RPMI7951 (cell line): ENCODE measurements at regions not wholly inside any gene's neighbourhood (a gene's known extent, or its start where the extent isn't known, plus 50 kb on each side); places are given as distances from the start of the nearest gene placed in this dataset.

Experiments used
- DNase-seq: peaks from one replicate; pipeline ENCODE4 v3.0.0-alpha.2; 2012; ENCODE audit warnings: low read depth

DNA sequence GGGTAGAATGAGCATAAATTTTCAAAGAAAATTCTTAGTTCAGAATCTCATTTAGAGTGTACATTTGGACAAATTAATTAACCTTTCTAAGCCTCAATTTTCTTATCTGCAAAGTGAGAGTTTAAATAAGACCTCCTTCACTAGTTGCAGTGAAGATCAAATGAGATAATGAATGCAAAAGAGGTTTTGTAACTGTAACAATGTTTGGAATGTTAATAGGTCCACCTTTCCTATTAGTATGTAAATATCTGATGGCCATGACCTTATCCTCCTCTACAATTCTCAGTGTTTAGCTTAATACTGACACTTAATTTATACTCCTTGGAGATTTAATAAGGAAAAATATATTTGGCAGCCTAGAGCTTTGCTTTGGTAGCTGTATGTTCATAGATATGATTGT lies 138.8 kb downstream of the GABRG1 start:
- no peak for DNase-seq

DNA sequence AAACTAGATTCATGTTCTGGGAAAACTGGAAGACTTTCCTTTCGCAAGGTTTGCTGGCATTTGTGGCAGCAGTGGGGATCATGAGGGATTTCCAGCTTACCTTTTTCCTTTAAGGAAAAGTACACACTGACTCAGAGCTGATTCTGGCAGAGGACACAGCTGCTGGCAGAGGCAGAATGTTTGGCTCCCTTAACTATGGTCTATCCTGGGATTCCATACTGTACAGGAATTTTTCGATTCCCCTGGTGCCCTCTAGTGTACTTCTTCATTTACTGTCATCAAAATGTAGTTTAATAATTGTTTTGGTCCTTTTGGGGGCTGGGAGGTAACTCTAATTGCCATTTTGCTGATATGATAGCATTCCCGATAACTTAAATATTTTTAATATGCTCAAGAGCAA lies 152.7 kb downstream of the GABRG1 start:
- no peak for DNase-seq

DNA sequence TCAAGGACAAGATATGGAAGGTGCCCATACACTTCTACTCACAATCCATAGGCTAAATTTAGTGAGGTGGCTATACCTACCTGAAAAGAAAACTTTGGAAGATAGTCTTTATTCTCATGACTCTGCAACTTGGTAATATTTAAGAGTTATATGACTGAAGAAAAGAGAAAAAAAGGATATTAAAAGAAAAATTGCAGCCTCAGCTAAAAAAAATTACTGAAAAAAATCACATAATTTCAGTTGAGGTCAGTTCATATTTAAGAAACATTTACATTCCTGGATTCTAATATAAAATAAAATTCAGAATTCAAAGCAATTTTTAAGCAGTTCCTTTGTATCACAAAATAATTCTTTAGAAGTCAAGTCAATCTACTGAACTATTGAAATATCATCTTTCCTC lies 166.5 kb downstream of the GABRG1 start:
- no peak for DNase-seq

DNA sequence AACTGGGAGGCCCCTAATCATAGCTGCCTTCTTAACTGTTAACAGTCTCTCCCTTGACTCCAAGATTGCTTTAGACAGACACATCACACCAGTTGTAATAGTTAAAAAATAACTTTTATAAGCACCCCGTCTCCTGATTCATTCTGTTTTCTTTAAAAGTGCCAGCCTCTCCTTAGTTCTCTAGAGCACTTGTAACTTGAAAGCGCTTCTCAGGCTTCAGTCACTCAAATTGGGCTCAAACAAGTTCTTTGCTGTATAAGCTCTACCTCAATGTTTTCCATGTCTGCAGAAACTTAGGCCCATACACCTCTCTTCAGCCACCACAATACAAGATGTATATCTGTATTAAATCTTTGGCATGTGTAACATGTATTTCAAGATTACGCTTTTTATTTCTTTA lies 169.6 kb downstream of the GABRG1 start:
- DNase-seq = no peak

DNA sequence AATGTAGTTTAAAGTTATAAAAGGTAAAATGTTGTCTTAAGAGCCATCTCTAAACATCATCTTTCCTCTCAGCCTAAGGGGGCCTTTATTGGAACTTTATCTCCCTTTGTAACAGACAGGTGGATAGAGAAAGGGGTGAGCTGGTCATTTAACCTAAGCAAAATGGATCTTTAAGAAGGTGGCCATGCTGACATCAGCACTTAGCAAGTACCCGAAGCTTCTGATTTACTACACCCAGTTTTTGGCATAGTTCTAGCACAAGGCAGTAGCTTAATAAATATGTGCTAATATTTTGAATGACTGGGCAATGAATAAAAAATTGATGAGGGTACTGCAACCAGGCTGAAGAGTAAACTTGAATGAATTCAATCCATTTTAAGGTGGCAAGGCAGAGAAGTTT lies 172.7 kb downstream of the GABRG1 start:
- no peak for DNase-seq

DNA sequence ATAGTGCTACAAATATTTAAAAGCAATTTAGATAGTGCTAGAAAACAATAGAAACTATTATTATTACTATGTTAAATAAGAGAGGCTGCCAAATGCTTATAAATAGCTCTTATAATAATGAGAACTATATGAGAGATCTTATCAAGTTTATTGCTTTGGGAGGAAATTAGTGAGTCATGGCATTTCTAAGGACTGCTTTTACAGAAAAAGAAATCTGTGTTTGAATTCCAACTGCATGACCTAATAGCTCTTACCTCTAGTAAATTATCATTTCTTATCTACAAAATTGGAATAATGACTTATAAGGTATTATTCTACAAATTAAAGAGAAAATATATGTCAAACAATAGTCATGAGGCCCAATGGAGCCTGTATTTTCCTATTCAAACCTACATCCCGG lies 177.2 kb downstream of the GABRG1 start:
- DNase-seq = no peak

DNA sequence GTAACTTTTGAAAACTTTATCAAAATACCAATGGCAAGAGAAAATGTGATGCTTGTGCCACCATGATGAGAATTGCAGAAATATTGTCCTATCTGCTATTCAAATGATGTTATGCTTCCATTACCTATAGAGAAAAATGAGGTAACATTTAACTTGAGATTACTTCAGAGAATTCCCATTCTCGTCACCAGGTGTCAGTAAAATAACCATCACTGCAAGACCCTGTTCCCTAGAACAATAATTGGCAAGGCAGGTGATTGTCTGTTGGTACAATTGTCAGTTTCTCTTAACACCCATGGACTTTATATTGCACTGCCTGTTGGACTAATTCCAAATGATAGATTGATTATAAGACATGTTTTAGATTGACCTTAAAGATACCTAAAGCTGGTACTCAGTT lies 179.9 kb downstream of the GABRG1 start:
- DNase-seq = no peak

DNA sequence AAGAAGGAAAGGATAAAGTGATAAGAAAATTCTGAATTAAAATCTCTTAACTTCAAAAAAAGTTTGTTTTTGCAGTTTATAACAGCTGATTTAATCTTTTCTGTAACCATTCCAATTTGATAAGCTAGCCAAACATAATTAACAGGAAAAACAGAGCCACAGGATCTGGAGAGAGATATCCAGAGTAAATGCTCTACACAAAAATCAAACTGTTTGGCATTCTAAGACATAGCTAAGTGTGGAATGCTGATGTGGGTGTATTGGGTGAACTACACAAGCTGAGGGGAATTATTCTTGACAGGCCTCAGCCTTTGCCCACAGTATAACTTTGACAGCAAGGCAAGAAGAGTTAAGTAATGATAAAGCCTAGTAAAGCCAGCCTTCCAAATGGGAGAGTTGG lies 184.8 kb downstream of the GABRG1 start:
- DNase-seq = no peak

DNA sequence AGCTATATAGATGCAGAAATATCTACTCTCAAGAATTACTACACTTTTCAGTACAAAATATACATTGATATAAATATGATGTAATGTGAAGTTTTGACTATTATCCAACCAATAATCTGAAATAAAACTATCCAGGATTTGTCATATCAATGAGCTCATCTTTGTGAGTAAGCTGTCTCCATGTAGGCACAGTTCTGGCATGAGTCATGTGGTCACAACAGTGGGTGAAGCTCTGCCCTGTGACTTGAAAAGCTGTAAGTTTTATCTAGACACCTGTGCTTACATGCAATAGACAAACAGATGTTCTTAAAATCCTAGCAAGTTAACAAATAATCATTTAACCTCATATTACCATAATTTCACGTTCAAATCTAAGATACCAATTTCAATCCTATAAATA lies 192.7 kb downstream of the GABRG1 start:
- no peak for DNase-seq

DNA sequence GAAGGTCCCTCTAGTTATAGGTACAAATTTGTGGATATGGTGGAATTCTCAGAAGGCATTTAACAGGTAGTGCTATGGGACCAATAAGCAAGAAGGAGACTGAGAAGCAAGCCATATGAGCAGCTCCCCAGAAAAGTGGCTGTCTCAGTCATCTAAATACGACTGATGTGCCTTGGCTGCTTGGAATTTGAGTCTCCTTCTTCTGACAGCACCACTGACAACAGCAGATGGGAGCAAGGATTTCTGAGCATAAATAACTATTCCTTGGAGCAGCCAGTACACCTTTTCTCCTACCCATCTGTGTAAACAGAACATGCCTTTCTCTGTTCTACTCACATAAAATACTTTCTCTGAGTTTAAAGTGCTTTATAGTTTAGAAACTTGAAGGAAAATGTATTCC lies 196.2 kb downstream of the GABRG1 start:
- no peak for DNase-seq

DNA sequence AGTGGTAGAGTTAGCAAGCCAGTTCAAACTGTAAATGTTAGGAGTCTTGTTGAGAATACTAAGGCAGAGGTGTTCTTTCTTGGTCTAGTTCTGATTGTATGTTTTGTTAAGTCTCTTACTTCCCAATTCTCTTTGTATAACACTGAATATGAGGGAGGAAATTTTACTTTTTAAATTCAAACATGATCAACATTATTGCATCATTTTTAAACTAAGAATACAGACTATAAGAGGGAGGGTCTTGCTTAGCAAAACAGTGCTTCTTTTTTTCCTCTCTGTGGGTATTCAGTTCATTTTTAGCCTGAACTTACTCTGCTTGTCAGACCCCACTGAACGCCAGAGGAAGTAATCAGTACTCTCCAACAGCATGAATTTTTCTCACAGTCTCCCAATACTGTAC lies 198.0 kb downstream of the GABRG1 start:
- DNase-seq = no peak

DNA sequence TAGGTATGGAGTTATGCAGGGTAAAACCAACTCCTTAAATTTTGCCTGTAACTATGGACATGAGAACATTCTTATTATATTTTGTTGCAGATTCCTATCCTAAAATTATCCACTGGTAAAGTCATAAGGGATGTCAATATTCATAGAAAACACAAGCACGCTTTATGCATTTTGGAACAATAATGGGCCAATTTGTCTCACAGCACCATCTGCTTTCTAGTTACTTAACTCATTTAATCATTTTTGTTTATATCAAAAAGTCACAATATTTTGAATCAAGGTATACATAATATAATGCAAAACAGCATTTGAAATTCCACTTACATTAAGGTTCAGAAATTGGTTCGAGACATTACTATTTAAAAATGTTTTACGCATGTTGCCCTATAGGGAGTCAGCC lies 203.0 kb downstream of the GABRG1 start:
- no peak for DNase-seq

DNA sequence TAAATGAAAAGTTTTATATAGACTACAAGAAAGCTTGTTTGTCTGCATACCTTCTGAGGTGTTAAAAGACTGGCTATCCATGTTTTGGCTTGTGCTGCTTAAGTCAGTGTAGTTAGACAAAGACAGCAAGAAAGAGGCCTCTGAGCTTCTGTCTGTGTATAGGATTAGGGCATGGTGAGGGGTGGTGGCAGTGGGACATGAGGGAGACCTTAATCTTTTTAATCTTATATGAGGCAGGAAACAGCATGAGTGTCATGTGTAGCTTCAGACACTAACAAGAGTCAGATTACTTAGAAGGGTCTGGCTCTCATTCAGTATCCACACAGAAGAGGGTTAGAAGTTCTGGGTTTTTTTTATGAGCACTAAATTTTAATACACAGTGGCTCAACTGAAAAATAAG lies 213.3 kb downstream of the GABRG1 start:
- no peak for DNase-seq

DNA sequence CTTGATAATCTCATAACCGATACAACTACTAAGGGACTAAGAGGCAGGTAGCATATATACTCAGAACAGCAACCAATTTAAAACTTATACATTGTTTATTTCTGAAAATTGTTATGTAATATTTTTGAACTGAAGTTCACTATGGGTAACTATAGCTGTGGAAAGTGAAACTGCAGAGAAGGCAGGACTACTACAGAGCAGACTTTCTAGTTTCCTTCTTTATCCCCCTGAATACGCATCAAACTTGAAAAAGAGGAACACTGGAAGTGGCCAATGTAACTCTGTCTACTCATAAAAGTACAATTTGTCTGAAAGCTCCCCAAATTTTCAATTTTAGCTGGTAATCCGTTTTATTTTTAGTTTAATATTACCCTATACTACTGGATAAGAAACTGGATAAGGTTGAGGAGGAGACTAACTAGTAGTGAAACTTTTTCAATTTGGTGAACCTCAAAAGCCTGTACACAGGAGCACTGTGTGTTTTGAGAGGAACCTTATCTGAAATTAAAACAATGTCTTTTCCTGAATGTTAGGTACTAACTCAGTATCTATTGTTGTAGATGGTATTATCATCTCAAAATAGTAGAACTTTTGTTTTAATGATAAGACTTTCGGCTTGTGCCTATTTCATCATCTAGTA lies 225.8 kb downstream of the GABRG1 start:
- DNase-seq = no peak

DNA sequence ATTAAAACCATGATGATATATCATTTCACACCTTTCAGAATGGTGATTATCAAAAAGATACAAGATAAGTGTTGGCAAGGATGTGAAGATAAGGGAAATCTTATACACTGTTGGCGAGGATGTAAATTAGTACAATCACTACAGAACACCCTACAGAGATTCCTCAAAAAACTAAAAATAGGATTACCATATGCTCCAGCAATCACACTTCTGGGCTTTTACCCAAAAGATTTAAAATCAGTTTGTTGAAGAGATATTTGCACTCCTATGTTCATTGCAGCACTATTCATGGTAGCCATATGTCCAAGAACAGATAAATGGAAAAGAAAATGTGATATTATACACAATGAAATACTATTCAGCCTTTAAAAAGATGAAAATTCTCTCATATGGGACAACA lies 240.4 kb downstream of the GABRG1 start:
- no peak for DNase-seq

DNA sequence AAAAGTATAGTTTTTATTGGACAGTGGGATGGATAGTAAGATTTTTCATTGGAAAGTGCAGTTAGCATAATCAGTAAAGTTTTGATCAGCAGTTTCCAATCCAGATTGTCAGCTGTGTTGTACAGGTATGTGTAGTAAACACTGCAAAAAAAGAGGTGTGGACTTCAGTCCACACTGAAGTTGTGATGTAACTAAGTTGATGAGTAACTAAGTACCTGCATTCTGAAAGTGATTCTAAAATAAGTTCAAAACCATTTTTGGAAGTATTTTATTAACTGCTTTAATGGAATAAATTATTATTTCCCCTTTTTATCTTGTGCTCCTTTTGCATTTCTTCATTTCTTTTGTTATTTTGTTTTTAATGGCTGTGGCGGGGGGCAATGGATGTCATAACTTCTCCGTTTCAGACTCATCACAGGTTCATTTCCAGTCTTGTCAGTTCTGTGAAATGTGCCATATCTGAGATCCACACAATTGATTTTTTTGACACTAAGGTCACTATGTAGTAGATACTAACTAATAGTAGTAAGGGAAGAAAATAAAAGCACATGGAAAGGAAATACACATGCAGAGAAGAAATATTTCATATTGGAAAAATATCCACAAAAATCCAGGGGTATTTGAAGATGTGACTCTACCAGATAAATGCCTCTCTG lies 247.5 kb downstream of the GABRG1 start:
- no peak for DNase-seq

DNA sequence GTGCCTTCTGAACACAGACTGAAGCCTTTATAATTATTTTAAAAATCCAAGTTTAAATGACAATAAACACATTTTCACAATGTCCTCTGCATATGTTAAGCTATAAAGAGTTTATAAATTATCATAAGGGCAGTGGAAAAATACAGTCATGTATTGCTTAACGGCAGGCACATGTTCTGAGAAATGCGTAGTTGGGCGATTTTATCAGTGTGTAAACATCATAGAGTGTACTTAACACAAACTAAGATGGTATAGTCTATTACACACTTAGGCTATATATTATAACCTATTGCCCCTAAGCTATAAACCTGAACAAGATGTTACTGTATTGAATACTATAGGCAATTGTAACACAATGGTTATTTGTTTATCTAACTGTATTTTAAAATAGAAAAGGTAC lies 254.7 kb downstream of the GABRG1 start:
- DNase-seq = no peak

DNA sequence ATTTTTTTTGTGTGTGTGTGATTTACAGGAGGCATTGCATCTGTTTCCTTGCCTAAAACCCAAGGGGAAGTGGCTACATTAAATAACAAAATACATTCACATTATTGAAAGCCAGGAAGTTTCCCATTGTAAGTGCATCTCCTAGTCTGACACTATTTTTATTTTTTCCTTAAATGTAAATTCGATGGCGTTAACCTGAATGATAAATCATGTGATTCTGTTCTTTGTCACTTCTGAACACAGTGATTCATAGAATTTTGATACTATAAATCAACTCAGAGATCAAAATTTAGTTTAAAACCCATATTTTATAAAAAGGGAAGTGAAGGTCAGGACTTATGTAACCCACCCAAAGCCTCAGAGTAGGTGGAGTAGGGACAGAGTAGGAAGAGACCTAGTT lies 258.1 kb downstream of the GABRG1 start:
- no peak for DNase-seq

DNA sequence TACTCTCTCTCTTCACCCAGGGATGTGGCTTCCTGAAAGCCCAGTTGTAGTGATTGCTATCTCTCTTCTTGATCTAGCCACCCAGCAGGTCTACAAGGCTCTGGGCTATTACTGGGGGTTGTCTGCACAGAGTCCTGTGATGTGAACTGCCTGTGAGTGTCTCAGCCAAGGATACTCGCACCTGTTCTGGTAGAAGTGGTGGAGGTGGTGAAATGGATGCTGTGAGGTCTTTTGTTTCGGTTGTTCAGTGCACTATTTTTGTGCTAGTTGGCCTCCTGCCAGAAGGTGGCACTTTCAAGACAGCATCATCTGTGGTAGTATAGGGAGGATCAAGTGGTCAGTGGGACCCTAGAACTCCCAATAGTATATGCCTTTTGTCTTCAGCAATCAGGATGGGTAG lies 268.0 kb downstream of the GABRG1 start:
- DNase-seq = no peak

DNA sequence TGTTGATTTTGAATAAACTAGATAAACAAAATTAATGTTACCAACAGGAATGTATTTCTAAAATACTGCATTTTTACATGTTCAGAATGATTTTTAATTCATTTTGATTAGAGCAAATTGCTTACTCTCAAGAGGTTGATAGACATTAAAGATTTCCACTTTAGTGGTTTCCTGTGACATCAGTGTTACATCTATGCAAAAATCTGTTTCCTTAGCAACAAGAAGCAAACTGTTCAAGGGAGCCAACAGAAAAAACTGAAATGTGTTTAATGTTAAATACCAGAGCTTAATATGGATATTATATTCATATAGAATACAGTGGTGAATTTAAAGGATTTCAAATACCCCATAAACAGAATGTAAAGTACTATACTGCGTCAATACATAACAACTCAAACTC lies 277.8 kb downstream of the GABRG1 start:
- no peak for DNase-seq

DNA sequence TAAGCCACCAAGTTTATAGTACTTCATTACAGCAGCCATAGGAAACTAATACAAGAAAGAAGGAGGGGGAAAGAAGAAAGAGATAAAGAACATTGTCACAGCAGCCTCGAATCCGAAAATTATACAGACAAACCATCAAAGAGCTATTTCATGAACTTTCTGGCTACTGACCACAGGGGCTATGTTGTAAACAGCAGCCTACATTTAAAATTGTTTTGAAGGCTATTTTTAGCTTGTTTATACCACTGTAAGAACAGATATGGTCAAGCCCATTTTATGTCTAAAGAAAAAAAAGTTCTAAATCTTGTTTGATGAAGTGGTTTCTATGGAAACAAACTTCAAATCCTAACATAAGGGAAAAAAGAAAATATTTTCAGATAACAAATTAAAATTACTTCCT lies 282.1 kb downstream of the GABRG1 start:
- no peak for DNase-seq

DNA sequence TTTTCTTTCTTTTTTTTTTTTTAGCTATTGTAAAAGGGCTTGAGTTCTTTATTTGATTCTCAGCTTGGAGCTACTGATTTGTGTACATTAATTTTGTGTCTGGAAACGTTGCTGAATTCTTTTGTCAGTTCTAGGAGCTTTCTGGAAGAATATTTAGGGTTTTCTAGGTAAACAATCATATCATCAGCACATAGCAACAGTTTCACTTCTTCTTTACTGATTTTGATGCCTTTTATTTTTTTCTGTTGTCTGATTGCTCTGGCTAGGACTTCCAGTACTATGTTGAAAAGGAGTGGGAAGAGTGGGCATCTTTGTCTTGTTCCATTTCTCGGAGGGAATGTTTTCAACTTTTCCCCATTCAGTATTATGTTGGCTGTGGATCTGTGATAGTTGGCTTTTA lies 292.2 kb downstream of the GABRG1 start:
- DNase-seq = no peak

DNA sequence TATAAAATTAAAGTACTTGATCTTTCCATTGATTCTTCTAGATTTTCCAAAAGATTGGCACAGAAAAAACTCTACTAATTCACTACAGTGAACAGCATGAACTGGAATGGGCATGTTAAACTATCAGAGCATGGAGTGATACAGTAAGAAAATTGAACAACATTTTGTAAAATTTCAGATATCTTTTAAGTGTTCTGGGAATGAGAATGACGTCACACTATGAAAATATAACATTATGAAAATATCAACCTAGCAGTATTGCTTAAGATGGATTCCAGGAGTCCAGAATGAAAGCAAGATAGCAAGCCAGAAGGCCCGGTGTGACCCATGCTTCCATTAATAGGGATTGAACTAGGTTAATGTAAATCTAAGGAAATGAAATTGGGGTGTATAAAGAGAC lies 319.9 kb downstream of the GABRG1 start:
- no peak for DNase-seq

DNA sequence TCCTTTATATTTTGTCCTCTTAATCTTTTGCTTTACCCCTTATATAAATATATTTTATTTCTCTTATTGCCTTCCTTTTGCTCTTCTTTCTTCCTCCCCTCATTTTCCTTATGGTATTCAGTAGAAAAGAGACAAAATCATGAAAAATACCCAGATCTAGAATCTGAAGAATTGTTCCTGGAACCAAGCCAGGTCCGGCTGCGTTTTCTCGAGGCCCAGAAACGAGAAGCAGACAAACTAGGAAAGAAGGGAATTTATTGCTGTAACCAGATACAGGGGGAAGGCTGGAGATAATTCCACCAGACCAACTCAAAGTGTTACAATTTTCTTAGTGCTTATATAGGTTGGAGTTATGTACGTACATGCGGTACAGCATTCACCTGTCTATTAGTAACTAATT lies 328.7 kb downstream of the GABRG1 start:
- DNase-seq = no peak
